Glutamatergic neuron (in vitro differentiated cells): ENCODE measurements at regions not wholly inside any gene's neighbourhood (a gene's known extent, or its start where the extent isn't known, plus 50 kb on each side); places are given as distances from the start of the nearest gene placed in this dataset.

ENCODE experiments used
- DNase-seq: peaks from one replicate; pipeline ENCODE4 v3.0.0; 2022
- H3K27ac Mint-ChIP-seq: one replicate; pipeline ENCODE4 v1.8.0; 2020; ENCODE audit warnings: mild to moderate bottlenecking, mixed read lengths, inconsistent platforms; ENCODE audit not compliant: unreplicated experiment
- H3K27me3 Mint-ChIP-seq: one replicate; pipeline ENCODE4 v1.8.0; 2020; ENCODE audit warnings: mild to moderate bottlenecking, moderate library complexity, mixed read lengths, inconsistent platforms; ENCODE audit not compliant: unreplicated experiment
- H3K36me3 Mint-ChIP-seq: one replicate; pipeline ENCODE4 v1.8.0; 2020; ENCODE audit warnings: mild to moderate bottlenecking, mixed read lengths, inconsistent platforms; ENCODE audit not compliant: unreplicated experiment
- H3K4me1 Mint-ChIP-seq: one replicate; pipeline ENCODE4 v1.8.0; 2020; ENCODE audit warnings: mild to moderate bottlenecking, low read depth, mixed read lengths, inconsistent platforms; ENCODE audit not compliant: unreplicated experiment
- H3K4me3 Mint-ChIP-seq: one replicate; pipeline ENCODE4 v1.8.0; 2020; ENCODE audit warnings: mild to moderate bottlenecking, mixed read lengths, inconsistent platforms; ENCODE audit not compliant: unreplicated experiment
- H3K9me3 Mint-ChIP-seq: one replicate; pipeline ENCODE4 v1.8.0; 2020; ENCODE audit warnings: mild to moderate bottlenecking, moderate library complexity, mixed read lengths, inconsistent platforms; ENCODE audit not compliant: unreplicated experiment
- CTCF ChIP-seq: fragments of 200-600 bp; sonication (generic); IDR thresholded peaks from one replicate; pipeline ENCODE4 v1.5.0; 2021; ENCODE audit not compliant: partially characterized antibody, unreplicated experiment

GRCh38 chr18:2096551-2096950 lies 474.8 kb downstream of the METTL4 start:
- Mint-ChIP-seq H3K27me3 (no peaks in the 10 kb centered on the region), H3K9me3 (no peaks in the 10 kb centered on the region), H3K4me3 (no peak overlapping the region), H3K27ac (no peak overlapping the region), H3K36me3 (no peaks in the 10 kb centered on the region), H3K4me1 (peaks cover 2% of the 10 kb centered on the region)
- no peak for TF ChIP-seq CTCF
- no peak for DNase-seq

GRCh38 chr18:2100694-2101213 lies 470.6 kb downstream of the METTL4 start:
- Mint-ChIP-seq H3K27me3 (peaks cover 5% of the 10 kb centered on the region), H3K36me3 (no peaks in the 10 kb centered on the region), H3K4me1 (peaks cover 8% of the 10 kb centered on the region), H3K9me3 (no peaks in the 10 kb centered on the region), H3K27ac (no peak overlapping the region), H3K4me3 (no peak overlapping the region)
- DNase-seq = no peak
- TF ChIP-seq CTCF = no peak

- DNase-seq = no peak
- Mint-ChIP-seq H3K4me3 (no peak overlapping the region), H3K27ac (no peak overlapping the region), H3K4me1 (peaks cover 15% of the 10 kb centered on the region), H3K9me3 (no peaks in the 10 kb centered on the region), H3K36me3 (no peaks in the 10 kb centered on the region), H3K27me3 (peaks cover 7% of the 10 kb centered on the region)
- no peak for TF ChIP-seq CTCF
Measured at GRCh38 chr18:2102022-2102421, 469.3 kb downstream of the METTL4 start.

- Mint-ChIP-seq H3K27ac (no peak overlapping the region), H3K36me3 (no peaks in the 10 kb centered on the region), H3K4me3 (no peak overlapping the region), H3K27me3 (peaks cover 7% of the 10 kb centered on the region), H3K9me3 (peaks cover 1% of the 10 kb centered on the region), H3K4me1 (peaks cover 15% of the 10 kb centered on the region)
- TF ChIP-seq CTCF = no peak
- no peak for DNase-seq
Measured at GRCh38 chr18:2103299-2103698, 468.0 kb downstream of the METTL4 start.

GRCh38 chr18:2104620-2105462 lies 466.5 kb downstream of the METTL4 start:
- Mint-ChIP-seq H3K36me3 (no peaks in the 10 kb centered on the region), H3K4me3 (no peak overlapping the region), H3K27ac (peak overlapping the region; percentile 21), H3K27me3 (peaks cover 7% of the 10 kb centered on the region), H3K9me3 (peaks cover 1% of the 10 kb centered on the region), H3K4me1 (peaks cover 15% of the 10 kb centered on the region)
- peak; percentile 62 for DNase-seq
- peak; percentile 85 for TF ChIP-seq CTCF
